H9 (cell line): ENCODE measurements at regions not wholly inside any gene's neighbourhood (a gene's known extent, or its start where the extent isn't known, plus 50 kb on each side); places are given as distances from the start of the nearest gene placed in this dataset.

ENCODE experiments used
- DNase-seq: peaks from one replicate; pipeline ENCODE4 v3.0.0-alpha.2; 2017
- H2AFZ ChIP-seq: one replicate; pipeline ENCODE4 v1.6.1; 2013; ENCODE audit warnings: mild to moderate bottlenecking, low read length, control low read depth, moderate library complexity
- H2AK5ac ChIP-seq: 2 replicates; pipeline ENCODE4 v1.6.1; 2013; ENCODE audit warnings: low read length, control low read depth, mixed read lengths; ENCODE audit not compliant: insufficient read length
- H2BK120ac ChIP-seq: one replicate; pipeline ENCODE4 v1.6.1; 2013; ENCODE audit warnings: low read depth, mild to moderate bottlenecking, low read length, control low read depth, inconsistent platforms; ENCODE audit not compliant: poor library complexity, severe bottlenecking
- H2BK12ac ChIP-seq: 2 replicates; pipeline ENCODE4 v1.6.1; 2013; ENCODE audit warnings: low read length, control low read depth, mixed read lengths, low read depth; ENCODE audit not compliant: insufficient read length
- H2BK15ac ChIP-seq: 2 replicates; pipeline ENCODE4 v1.6.1; 2013; ENCODE audit warnings: low read depth, low read length, control low read depth
- H2BK20ac ChIP-seq: one replicate; pipeline ENCODE4 v1.6.1; 2013; ENCODE audit warnings: low read depth, mild to moderate bottlenecking, low read length, control low read depth, inconsistent platforms; ENCODE audit not compliant: poor library complexity, severe bottlenecking
- H2BK5ac ChIP-seq: 2 replicates; pipeline ENCODE4 v1.6.1; 2013; ENCODE audit warnings: low read length, control low read depth, mixed read lengths; ENCODE audit not compliant: insufficient read length
- H3K14ac ChIP-seq: 2 replicates; pipeline ENCODE4 v1.6.1; 2013; ENCODE audit warnings: low read length, control low read depth; ENCODE audit not compliant: insufficient read depth
- H3K18ac ChIP-seq: 2 replicates; pipeline ENCODE4 v1.6.1; 2013; ENCODE audit warnings: low read depth, mild to moderate bottlenecking, mixed read lengths, low read length, control low read depth; ENCODE audit not compliant: insufficient read length
- H3K23ac ChIP-seq: 2 replicates; pipeline ENCODE4 v1.6.1; 2013; ENCODE audit warnings: low read length, control low read depth, mixed read lengths, low read depth; ENCODE audit not compliant: insufficient read length
- H3K23me2 ChIP-seq: 2 replicates; pipeline ENCODE4 v1.6.1; 2013; ENCODE audit warnings: low read depth, mild to moderate bottlenecking, mixed read lengths, low read length, control low read depth; ENCODE audit not compliant: insufficient read length, poor library complexity, severe bottlenecking
- H3K27ac ChIP-seq: 2 replicates; pipeline ENCODE4 v1.5.1; 2013; ENCODE audit warnings: low read length, control low read depth, mixed read lengths, low read depth; ENCODE audit not compliant: insufficient read length
- H3K27me3 ChIP-seq: 2 replicates; pipeline ENCODE4 v1.6.1; 2013; ENCODE audit warnings: low read length, control low read depth, inconsistent platforms; ENCODE audit not compliant: insufficient read depth
- H3K4ac ChIP-seq: 2 replicates; pipeline ENCODE4 v1.6.1; 2013; ENCODE audit warnings: low read depth, mild to moderate bottlenecking, control low read depth, inconsistent platforms, low read length, moderate library complexity
- H3K4me1 ChIP-seq: 2 replicates; pipeline ENCODE4 v1.6.1; 2013; ENCODE audit warnings: low read length, control low read depth, inconsistent platforms; ENCODE audit not compliant: insufficient read depth
- H3K4me2 ChIP-seq: 2 replicates; pipeline ENCODE4 v1.6.1; 2013; ENCODE audit warnings: low read length, control low read depth, mixed read lengths; ENCODE audit not compliant: insufficient read length, insufficient read depth
- H3K56ac ChIP-seq: 2 replicates; pipeline ENCODE4 v1.6.1; 2013; ENCODE audit warnings: low read depth, mild to moderate bottlenecking, mixed read lengths, low read length, control low read depth; ENCODE audit not compliant: insufficient read length
- H3K79me1 ChIP-seq: 2 replicates; pipeline ENCODE4 v1.6.1; 2013; ENCODE audit warnings: low read depth, mild to moderate bottlenecking, moderate library complexity, low read length, control low read depth, inconsistent platforms; ENCODE audit not compliant: insufficient read depth, poor library complexity, severe bottlenecking
- H3K79me2 ChIP-seq: 2 replicates; pipeline ENCODE4 v1.6.1; 2013; ENCODE audit warnings: low read length, control low read depth, inconsistent platforms; ENCODE audit not compliant: insufficient read depth
- H3K9ac ChIP-seq: 2 replicates; pipeline ENCODE4 v1.6.1; 2013; ENCODE audit warnings: low read length, control low read depth, mixed read lengths; ENCODE audit not compliant: insufficient read length; ENCODE audit errors: extremely low read depth
- H3K9me3 ChIP-seq: one replicate; pipeline ENCODE4 v1.6.1; 2013; ENCODE audit warnings: low read depth, low read length, inconsistent platforms; ENCODE audit not compliant: control insufficient read depth
- H3T11ph ChIP-seq: one replicate; pipeline ENCODE4 v1.6.1; 2013; ENCODE audit warnings: mild to moderate bottlenecking, low read length, control low read depth, inconsistent platforms
- H4K20me1 ChIP-seq: one replicate; pipeline ENCODE4 v1.6.1; 2013; ENCODE audit not compliant: control insufficient read depth, insufficient read length, insufficient read depth
- H4K5ac ChIP-seq: 2 replicates; pipeline ENCODE4 v1.6.1; 2013; ENCODE audit warnings: low read depth, mild to moderate bottlenecking, mixed read lengths, low read length, control low read depth; ENCODE audit not compliant: insufficient read length
- H4K8ac ChIP-seq: replicated peaks from 2 replicates; pipeline ENCODE4 v1.6.1; 2013; ENCODE audit warnings: low read length, control low read depth, mixed read lengths, low read depth; ENCODE audit not compliant: insufficient read length
- H4K91ac ChIP-seq: 2 replicates; pipeline ENCODE4 v1.6.1; 2013; ENCODE audit warnings: low read depth, mild to moderate bottlenecking, moderate library complexity, mixed read lengths, low read length, control low read depth; ENCODE audit not compliant: insufficient read length
- H3K27ac Mint-ChIP-seq, 3 experiments: 2 replicates in 2 of 3; 3 replicates in 1 of 3; pipeline ENCODE4 v1.8.0; 2020 to 2021; ENCODE audit warnings: mixed read lengths in 3 of 3, mild to moderate bottlenecking in 1 of 3, moderate library complexity in 1 of 3
- H3K27me3 Mint-ChIP-seq: 2 replicates; pipeline ENCODE4 v1.8.0; 2021; ENCODE audit warnings: low read depth, mild to moderate bottlenecking, moderate library complexity, mixed read lengths
- H3K36me3 Mint-ChIP-seq, 3 experiments: 2 replicates in 2 of 3; 3 replicates in 1 of 3; pipeline ENCODE4 v1.8.0; 2020 to 2021; ENCODE audit warnings: low read depth in 3 of 3, mixed read lengths in 3 of 3; ENCODE audit not compliant: insufficient read depth in 1 of 3
- H3K4me1 Mint-ChIP-seq, 2 experiments: 2 replicates each; pipeline ENCODE4 v1.8.0; 2020; ENCODE audit warnings: mixed read lengths in 2 of 2
- H3K4me3 Mint-ChIP-seq, 2 experiments: 2 replicates in 1 of 2; 3 replicates in 1 of 2; pipeline ENCODE4 v1.8.0; 2020 to 2021; ENCODE audit warnings: mild to moderate bottlenecking in 2 of 2, mixed read lengths in 2 of 2, moderate library complexity in 1 of 2
- H3K9me3 Mint-ChIP-seq, 2 experiments: 2 replicates in 1 of 2; 3 replicates in 1 of 2; pipeline ENCODE4 v1.8.0; 2020; ENCODE audit warnings: mild to moderate bottlenecking in 2 of 2, mixed read lengths in 2 of 2, moderate library complexity in 1 of 2
- CTCF ChIP-seq: fragments of 200-600 bp; sonication (generic); conservative IDR thresholded peaks from 3 replicates; pipeline ENCODE4 v1.8.0; 2021; ENCODE audit warnings: antibody characterized with exemption, mild to moderate bottlenecking
- WGBS: extraction: QIAGEN DNeasy Blood & Tissue Kit; methylation state at CpG from one replicate; pipeline ENCODE4 v1.1.7; 2013; ENCODE audit warnings: missing lambda C conversion rate, low lambda C conversion rate, mixed read lengths; ENCODE audit not compliant: insufficient read length; ENCODE audit errors: extremely low coverage; 5-methylcytosine and 5-hydroxymethylcytosine counted together

GRCh38 chr22:25511725-25512124 lies 52.8 kb upstream of the GRK3 start:
- Histone ChIP-seq H3T11ph (no peak overlapping the region), H2BK5ac (no peak overlapping the region), H2BK120ac (no peak overlapping the region), H2AK5ac (no peak overlapping the region), H3K23ac (no peak overlapping the region), H3K27ac (no peak overlapping the region), H3K4ac (no peak overlapping the region), H2BK15ac (no peak overlapping the region), H4K91ac (no peak overlapping the region), H3K27me3 (no peaks in the 10 kb centered on the region), H2BK20ac (no peak overlapping the region), H3K9ac (no peak overlapping the region), H3K23me2 (no peaks in the 10 kb centered on the region), H3K9me3 (no peaks in the 10 kb centered on the region), H3K4me1 (peaks cover 3% of the 10 kb centered on the region; the same call in 1 of the 2 replicates), H4K20me1 (no peaks in the 10 kb centered on the region), H4K5ac (no peak overlapping the region), H3K79me2 (no peaks in the 10 kb centered on the region), H2AFZ (no peak overlapping the region), H4K8ac (no peak overlapping the region), H2BK12ac (no peak overlapping the region), H3K79me1 (no peaks in the 10 kb centered on the region), H3K56ac (no peak overlapping the region), H3K14ac (no peak overlapping the region), H3K4me2 (no peak overlapping the region), H3K18ac (no peak overlapping the region)
- DNase-seq, result no peak
- no peaks in the 10 kb centered on the region for H3K9me3 Mint-ChIP-seq
- no CpG with 5 or more reads among the region's 3 CpGs for WGBS
- peaks cover 3 to 5% (median 3%) of the 10 kb centered on the region in 3 experiments; a peak in 5 of 7 replicates for H3K36me3 Mint-ChIP-seq
- no peak overlapping the region for H3K27ac Mint-ChIP-seq
- no peak for TF ChIP-seq CTCF
- no peaks in the 10 kb centered on the region for H3K27me3 Mint-ChIP-seq
- H3K4me1 Mint-ChIP-seq, result peaks cover 31 to 33% of the 10 kb centered on the region in 2 experiments
- H3K4me3 Mint-ChIP-seq, result no peak overlapping the region
